ENCODE measurements at regions not wholly inside any gene's neighbourhood (a gene's known extent, or its start where the extent isn't known, plus 50 kb on each side); places are given as distances from the start of the nearest gene placed in this dataset.
"Not testable (repeated sequence)": the region's sequence is repeated elsewhere in the genome, so short reads cannot be mapped to it uniquely, and the experiment has no call there.

- DNase-seq (ENCODE audit: low read depth), result no peak
- peak; percentile 51 for TF ChIP-seq CTCF (conservative IDR thresholded peaks at IDR 0.05; ENCODE audit: low read depth, low read length)
- H3K4me3 ChIP-seq (ENCODE audit: low read depth, low read length), result no peak overlapping the region
These were observed 426.7 kb upstream of the ARX start for GRCh38 chrX:25442499-25442898.

- H3K4me3 ChIP-seq (ENCODE audit: low read depth, low read length), result no peak overlapping the region
- no peak for DNase-seq (ENCODE audit: low read depth)
- TF ChIP-seq CTCF (conservative IDR thresholded peaks at IDR 0.05; ENCODE audit: low read depth, low read length), result no peak
These were observed 417.5 kb upstream of the ARX start for GRCh38 chrX:25433307-25433706.

DNA sequence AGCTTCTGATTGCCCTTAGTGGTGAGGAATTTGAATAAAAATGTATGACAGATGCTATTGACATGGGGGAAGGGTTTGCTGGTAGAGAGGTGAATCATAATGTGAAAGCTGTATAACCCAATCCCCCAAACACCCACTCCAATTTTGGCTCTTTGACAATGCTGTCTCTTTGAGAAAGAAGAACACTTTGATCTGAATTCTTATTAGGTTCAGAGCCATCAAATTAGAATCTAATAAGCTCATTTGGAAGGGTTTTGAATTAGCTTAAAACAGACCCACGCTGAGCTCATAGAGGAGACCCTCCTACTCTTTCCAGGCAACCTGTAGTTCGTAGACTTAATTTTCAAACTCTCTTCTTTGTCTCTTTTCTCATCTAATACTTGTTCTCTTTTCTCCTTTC lies 416.6 kb upstream of the ARX start:
- no peak for DNase-seq (ENCODE audit: low read depth)
- no peak for TF ChIP-seq CTCF (conservative IDR thresholded peaks at IDR 0.05; ENCODE audit: low read depth, low read length)
- H3K4me3 ChIP-seq (ENCODE audit: low read depth, low read length), result no peak overlapping the region

- no peak overlapping the region for H3K4me3 ChIP-seq (ENCODE audit: low read depth, low read length)
- DNase-seq (ENCODE audit: low read depth), result no peak
- TF ChIP-seq CTCF (conservative IDR thresholded peaks at IDR 0.05; ENCODE audit: low read depth, low read length), result peak; percentile 23
These were observed 412.2 kb upstream of the ARX start for GRCh38 chrX:25427873-25428555.

- H3K4me3 ChIP-seq (ENCODE audit: low read depth, low read length); DNase-seq (ENCODE audit: low read depth): not testable (repeated sequence)
These were observed 388.4 kb upstream of the ARX start for GRCh38 chrX:25404163-25404562.

- TF ChIP-seq CTCF (conservative IDR thresholded peaks at IDR 0.05; ENCODE audit: low read depth, low read length), result no peak
- no peak overlapping the region for H3K4me3 ChIP-seq (ENCODE audit: low read depth, low read length)
- no peak for DNase-seq (ENCODE audit: low read depth)
These were observed 373.5 kb upstream of the ARX start for GRCh38 chrX:25389266-25389665.

DNA sequence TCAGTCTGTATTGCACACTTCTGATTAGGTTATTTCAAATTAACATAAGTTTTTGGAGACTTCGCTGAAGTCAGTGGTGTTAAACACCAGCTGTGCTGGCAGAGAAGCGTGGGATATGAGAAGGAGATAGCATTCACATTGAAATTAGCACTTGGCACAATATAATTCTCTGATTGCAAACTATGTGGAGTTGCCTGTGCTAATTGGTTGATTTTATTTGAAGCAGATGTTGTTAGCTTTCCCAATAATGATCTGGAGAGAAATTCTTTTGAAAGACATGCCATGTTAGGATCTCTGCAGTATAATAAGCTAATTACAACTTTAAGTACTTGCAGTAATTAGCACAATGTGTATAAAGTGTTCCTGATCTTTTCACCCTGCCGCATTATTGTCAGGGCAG lies 367.4 kb upstream of the ARX start:
- no peak overlapping the region for H3K4me3 ChIP-seq (ENCODE audit: low read depth, low read length)
- DNase-seq (ENCODE audit: low read depth), result no peak
- TF ChIP-seq CTCF (conservative IDR thresholded peaks at IDR 0.05; ENCODE audit: low read depth, low read length), result no peak
